ENCODE measurements at regions not wholly inside any gene's neighbourhood (a gene's known extent, or its start where the extent isn't known, plus 50 kb on each side); places are given as distances from the start of the nearest gene placed in this dataset.
"Not testable (repeated sequence)": the region's sequence is repeated elsewhere in the genome, so short reads cannot be mapped to it uniquely, and the experiment has no call there.

- DNase-seq (ENCODE audit: low read depth in 4 of 4, low spot score in 3 of 4): no peak
Observed at GRCh38 chr5:4576908-4577307, 563.2 kb upstream of the ADAMTS16 start.

GRCh38 chr5:4579679-4580078, 560.5 kb upstream of the ADAMTS16 start:
- no peak for DNase-seq (ENCODE audit: low read depth in 4 of 4, low spot score in 3 of 4)

GRCh38 chr5:4580772-4581171, 559.4 kb upstream of the ADAMTS16 start:
- DNase-seq (ENCODE audit: low read depth in 4 of 4, low spot score in 3 of 4): no peak

DNA sequence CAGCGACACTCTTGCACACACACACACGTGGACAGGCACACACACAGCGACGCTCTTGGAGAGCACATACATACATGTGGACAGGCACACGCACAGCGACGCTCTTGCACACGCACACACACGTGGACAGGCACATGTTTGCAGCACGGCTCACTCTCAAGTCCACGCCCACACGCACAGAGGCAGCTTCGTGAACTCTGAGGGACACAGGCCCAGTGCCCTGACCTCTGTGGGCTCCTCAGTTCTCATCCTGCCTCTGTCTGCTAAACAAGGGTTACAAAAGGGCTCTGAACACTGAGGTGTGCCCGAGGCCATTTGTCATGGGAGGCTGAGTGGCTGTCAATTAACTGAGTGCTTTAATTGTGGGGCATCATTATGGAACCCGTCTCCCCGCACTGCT, 558.8 kb upstream of the ADAMTS16 start:
- DNase-seq (ENCODE audit: low read depth in 4 of 4, low spot score in 3 of 4): no peak

- DNase-seq (ENCODE audit: low read depth in 4 of 4, low spot score in 3 of 4): no peak
Observed at GRCh38 chr5:4584982-4585381, 555.1 kb upstream of the ADAMTS16 start.

DNA sequence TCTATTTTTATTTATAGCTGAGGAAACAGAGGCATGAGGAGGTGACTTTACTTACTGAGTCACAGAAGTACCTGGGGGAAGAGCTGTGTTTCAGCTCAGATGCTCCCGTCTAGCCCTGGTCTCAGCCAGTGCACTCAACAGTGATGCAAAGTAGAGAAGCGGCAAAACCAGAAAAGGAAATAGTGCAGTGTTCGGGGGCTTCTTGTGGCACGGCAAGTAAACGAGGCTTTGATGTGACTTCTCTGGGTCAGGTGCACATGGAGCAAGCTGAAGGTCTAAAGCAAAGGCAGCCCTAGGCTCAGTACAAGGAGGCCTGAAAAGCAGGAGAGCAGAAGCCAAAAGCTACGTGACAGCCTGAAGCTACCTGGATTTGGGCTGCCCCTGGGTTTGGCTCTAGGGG, 526.7 kb upstream of the ADAMTS16 start:
- DNase-seq (ENCODE audit: low read depth in 4 of 4, low spot score in 3 of 4): no peak

GRCh38 chr5:4614088-4614487, 526.0 kb upstream of the ADAMTS16 start:
- no peak for DNase-seq (ENCODE audit: low read depth in 4 of 4, low spot score in 3 of 4)

- not testable (repeated sequence) for DNase-seq (ENCODE audit: low read depth in 4 of 4, low spot score in 3 of 4)
Observed at GRCh38 chr5:4615369-4615768, 524.8 kb upstream of the ADAMTS16 start.

DNA sequence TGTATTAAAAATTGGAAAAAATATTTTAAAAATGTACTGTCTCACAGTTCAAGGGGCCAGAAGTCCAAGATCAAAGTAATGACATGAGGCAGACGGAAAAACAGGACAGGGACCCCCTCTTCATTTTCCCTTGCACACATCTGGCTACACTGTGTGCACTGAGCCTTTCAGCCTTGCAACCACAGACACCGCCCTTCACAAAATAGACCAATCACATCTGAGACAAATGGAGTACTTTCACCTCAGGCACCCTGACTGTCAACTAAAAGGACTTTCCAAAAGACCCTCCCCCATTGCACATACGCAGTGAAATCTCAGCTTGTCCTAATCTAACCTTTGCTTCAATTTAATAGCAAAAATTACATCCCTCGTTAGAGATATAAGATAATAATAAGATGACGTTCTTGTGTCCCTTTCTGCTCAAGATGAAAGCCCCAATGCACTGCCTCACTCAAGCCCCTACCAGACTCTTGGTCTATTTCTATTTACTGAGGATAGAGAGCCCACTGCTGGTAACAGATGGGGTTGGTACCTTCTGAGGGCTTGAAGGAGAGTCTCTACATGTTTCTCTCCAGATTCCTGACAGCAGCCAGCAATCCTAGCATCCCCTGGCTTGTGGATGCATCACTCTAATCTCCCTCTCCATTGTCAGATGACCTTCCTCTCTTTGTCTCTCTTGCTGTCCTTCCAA, 514.8 kb upstream of the ADAMTS16 start:
- DNase-seq (ENCODE audit: low read depth in 4 of 4, low spot score in 3 of 4): no peak

- DNase-seq (ENCODE audit: low read depth in 4 of 4, low spot score in 3 of 4): no peak
Observed at GRCh38 chr5:4627131-4627530, 513.0 kb upstream of the ADAMTS16 start.

- DNase-seq (ENCODE audit: low read depth in 4 of 4, low spot score in 3 of 4): no peak
Observed at GRCh38 chr5:4627929-4628328, 512.2 kb upstream of the ADAMTS16 start.

DNA sequence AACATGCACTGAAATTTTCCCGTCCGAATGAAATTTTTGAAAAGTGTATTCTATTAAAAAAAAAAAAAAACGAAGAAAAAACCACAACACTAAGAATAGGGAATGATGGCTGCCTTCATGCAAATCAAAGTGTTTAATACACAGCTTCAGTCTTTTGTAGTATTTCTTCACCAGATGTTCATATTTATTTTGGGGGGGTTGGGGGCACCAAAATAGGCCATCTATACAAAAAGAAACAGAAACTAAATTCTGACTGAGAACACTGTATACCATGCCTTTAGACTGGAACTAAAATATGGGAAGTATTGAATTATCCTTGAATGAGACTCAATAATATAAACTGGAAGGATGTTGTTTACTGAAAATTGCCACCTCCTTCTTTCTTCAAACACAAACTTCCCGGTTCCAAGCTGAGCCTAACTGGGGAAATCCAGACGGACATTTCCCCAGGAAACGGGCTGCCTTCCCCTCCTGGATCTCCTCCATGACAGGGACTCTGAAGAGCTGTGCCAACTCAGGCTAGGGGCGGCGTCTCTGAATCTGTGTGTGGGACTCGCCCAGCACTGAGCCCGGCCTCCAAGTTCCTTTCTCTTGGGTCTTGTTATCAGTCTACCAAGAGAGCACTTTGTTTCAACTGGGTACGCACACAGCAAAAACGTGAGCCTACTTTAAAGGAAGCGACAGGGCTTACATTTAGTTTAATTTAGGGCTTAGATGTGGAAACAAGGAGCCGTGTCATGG, 511.3 kb upstream of the ADAMTS16 start:
- DNase-seq (ENCODE audit: low read depth in 4 of 4, low spot score in 3 of 4): no peak

DNA sequence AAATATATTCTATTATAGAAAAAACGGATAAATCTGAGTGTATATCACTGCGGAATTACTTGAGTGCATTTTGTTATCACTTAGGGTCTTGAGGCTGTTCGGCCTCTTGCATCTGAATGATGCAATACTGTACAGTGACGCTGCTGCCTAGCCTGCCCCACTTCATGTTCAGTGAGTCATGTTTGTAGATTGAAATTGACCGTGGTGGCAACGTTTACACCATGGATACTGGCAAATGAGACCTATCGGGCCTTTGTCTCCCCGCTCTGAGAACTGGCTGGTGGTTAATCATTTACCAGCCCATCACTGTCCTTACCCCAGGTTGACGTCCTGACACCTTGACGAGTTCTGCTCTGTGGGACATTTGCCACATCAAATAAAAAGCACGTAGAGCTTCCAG, 510.1 kb upstream of the ADAMTS16 start:
- DNase-seq (ENCODE audit: low read depth in 4 of 4, low spot score in 3 of 4): no peak

DNA sequence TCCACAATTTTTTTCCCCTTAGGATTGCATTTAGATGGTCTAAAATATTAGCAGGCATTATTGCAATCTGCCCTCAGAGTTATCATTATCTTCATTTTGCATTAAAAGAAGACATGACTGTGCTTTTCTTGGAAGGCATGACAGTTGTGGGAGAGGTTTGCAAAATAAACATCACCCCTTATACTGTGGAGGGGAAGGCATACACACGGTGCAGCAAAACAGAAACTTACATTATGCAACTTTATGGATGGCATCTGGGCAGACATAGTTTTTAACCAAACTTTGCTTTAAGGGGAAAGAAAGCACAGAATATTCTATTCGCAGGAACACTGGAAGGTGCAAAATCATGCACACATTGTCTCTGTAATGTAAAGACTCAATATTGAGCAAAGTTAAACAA, 505.8 kb upstream of the ADAMTS16 start:
- no peak for DNase-seq (ENCODE audit: low read depth in 4 of 4, low spot score in 3 of 4)

- no peak for DNase-seq (ENCODE audit: low read depth in 4 of 4, low spot score in 3 of 4)
Observed at GRCh38 chr5:4636378-4636777, 503.8 kb upstream of the ADAMTS16 start.

GRCh38 chr5:4639946-4640345, 500.2 kb upstream of the ADAMTS16 start:
- peak in 1 of 4 donors; percentile 16 for DNase-seq (ENCODE audit: low read depth in 4 of 4, low spot score in 3 of 4)

DNA sequence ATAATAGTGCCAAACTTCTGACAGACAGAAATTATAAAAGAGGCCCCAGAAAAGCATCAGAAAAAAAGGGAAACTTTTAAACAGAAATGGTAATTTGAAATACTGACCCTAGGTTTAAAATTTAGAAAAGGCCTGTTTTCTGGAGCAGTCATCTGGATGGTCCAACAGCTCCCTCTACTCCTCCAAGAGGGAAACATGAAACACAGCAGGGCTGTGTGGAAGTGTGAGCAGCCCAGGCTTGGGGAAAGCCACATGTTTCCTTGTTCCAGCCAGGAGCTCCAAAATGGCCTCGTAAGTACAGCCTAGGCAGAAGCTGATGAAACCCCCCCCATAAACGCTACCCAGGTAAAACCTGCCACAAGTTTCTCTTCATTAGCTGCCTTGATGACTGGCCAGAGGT, 499.3 kb upstream of the ADAMTS16 start:
- DNase-seq (ENCODE audit: low read depth in 4 of 4, low spot score in 3 of 4): peak in 1 of 4 donors; percentile 20

DNA sequence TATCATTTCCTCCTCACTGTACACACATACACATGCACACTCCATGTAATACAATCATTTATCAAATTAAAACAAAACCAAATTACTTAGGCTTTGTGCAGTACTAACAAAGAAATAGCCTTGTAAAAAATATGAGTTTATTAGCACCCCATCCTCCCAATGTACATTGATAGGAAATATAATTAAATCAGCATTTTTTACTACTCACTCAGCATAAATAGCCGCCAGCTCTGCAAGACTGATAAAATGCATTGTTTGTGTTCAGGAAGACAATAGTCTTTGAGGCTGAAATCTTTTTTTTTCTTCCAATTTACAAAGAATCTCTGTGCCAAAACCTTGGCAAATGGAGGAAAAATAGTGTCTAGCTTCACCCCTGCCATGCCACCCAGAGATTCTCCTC, 497.6 kb upstream of the ADAMTS16 start:
- DNase-seq (ENCODE audit: low read depth in 4 of 4, low spot score in 3 of 4): no peak

- DNase-seq (ENCODE audit: low read depth in 4 of 4, low spot score in 3 of 4): no peak
Observed at GRCh38 chr5:4643190-4643589, 496.9 kb upstream of the ADAMTS16 start.

DNA sequence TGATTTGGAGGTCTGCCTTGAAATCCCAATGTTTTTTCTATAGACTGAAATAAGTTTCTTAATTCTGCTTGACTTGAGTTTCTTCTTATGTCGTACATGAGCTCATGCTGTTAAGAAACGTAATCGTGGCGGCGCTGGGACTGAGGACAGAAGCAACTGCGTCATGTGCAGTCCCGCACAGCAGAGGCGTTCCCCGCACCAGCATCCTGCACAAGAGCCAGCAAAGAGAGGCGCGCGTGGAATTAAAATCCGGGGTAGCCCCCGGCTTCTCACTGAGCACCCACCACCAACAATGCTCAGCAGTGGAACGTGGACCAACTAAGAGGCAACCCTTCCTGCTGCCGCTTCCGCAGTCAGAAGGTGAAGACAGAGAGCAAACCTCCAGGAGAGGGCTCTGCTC, 496.2 kb upstream of the ADAMTS16 start:
- DNase-seq (ENCODE audit: low read depth in 4 of 4, low spot score in 3 of 4): no peak

DNA sequence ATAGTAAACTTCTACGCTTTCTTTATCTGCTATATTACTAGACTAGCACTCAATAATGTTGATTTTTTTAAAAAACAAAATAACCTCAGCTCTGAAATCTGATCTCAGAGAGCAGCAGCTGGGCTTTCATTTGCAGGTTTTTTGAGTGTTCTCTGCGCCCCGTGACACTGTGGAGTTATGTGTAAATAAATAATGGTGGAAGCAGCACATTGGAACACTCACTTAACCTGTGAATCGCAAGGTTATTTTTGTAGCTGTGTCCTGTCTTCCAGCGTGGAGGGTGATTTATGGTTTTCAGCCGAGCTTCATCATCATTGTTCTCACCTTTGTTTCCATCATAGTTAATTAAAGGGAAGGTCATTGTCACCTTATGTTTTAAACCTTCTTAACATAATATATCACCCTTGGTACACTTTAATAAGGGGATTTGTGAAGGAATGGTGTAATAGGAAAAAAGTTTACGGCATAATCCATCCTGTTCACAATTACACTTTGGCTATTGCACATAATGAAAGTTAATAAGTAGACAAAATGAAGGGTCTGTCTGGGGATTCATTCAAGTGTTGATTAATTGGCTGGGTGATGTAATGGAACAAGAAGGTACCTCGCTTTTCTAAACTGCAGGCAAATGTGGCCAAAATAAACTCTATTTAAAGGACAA, 493.3 kb upstream of the ADAMTS16 start:
- peak in 1 of 4 donors; percentile 12 for DNase-seq (ENCODE audit: low read depth in 4 of 4, low spot score in 3 of 4)

- DNase-seq (ENCODE audit: low read depth in 4 of 4, low spot score in 3 of 4): no peak
Observed at GRCh38 chr5:4647955-4648354, 492.2 kb upstream of the ADAMTS16 start.
